B cell (primary cell): ENCODE measurements at regions not wholly inside any gene's neighbourhood (a gene's known extent, or its start where the extent isn't known, plus 50 kb on each side); places are given as distances from the start of the nearest gene placed in this dataset.

Experiments used
- ATAC-seq: fragments of 200-7000 bp; cut with Tn5 transposase; one replicate; pipeline ENCODE4 v1.10.0; 2021; ENCODE audit warnings: low read depth, mild to moderate bottlenecking, moderate number of reproducible peaks, moderate library complexity
- CTCF ChIA-PET: fragments of 350-600 bp; sonication (Branson Sonifier 250); formaldehyde crosslinking; loops from one replicate; lab custom pipeline; 2021; ENCODE audit warnings: antibody characterized with exemption, inconsistent platforms; lab: Charles Lee
- POLR2A ChIA-PET: fragments of 350-600 bp; sonication (Branson Sonifier 250); formaldehyde crosslinking; loops from one replicate; lab custom pipeline; 2021; ENCODE audit warnings: antibody characterized with exemption; lab: Charles Lee
- DNase-seq: peaks from one replicate; pipeline ENCODE4 v3.0.0; 2013
- H2AFZ ChIP-seq: 2 replicates; pipeline ENCODE4 v1.6.1; 2012; ENCODE audit warnings: mild to moderate bottlenecking, low read depth, low read length; ENCODE audit not compliant: insufficient read depth, poor library complexity, severe bottlenecking
- H3K27ac ChIP-seq, 2 donors: 1 replicate in 1 of 2; 2 replicates in 1 of 2; pipeline ENCODE4 v1.5.1; 2012 to 2013; ENCODE audit warnings: low read length in 2 of 2, mild to moderate bottlenecking in 2 of 2, moderate library complexity in 1 of 2
- H3K27me3 ChIP-seq, 4 experiments: fragments of 200-600 bp in 1 of 4; sonication (generic) in 1 of 4; replicated peaks in 1 of 4; 1 replicate in 2 of 4; 2 replicates in 2 of 4; pipeline versions ENCODE4 v1.6.1 to v1.7.0; 2013 to 2016; ENCODE audit warnings: low read length in 3 of 4, mild to moderate bottlenecking in 2 of 4, mixed read lengths in 1 of 4, moderate library complexity in 1 of 4; ENCODE audit not compliant: insufficient read depth in 4 of 4, control insufficient read depth in 3 of 4; ENCODE audit errors: control extremely low read depth in 1 of 4
- H3K36me3 ChIP-seq, 2 experiments: replicated peaks in 1 of 2; 1 replicate in 1 of 2; 2 replicates in 1 of 2; pipeline versions ENCODE4 v1.6.1 to v1.7.1; 2013; ENCODE audit warnings: low read length in 1 of 2; ENCODE audit not compliant: insufficient read depth in 2 of 2, control insufficient read depth in 1 of 2; ENCODE audit errors: control extremely low read depth in 1 of 2, extremely low read depth in 1 of 2
- H3K4me1 ChIP-seq, 2 donors: fragments of 200-600 bp in 1 of 2; sonication (generic) in 1 of 2; 1 replicate in 1 of 2; 2 replicates in 1 of 2; pipeline versions ENCODE4 v1.5.1 to v1.6.1; 2013 to 2017; ENCODE audit warnings: low read length in 2 of 2; ENCODE audit not compliant: control insufficient read depth in 2 of 2, insufficient read depth in 2 of 2
- H3K4me2 ChIP-seq: replicated peaks from 2 replicates; pipeline ENCODE3; 2012; ENCODE audit warnings: mild to moderate bottlenecking, low read depth, low read length; ENCODE audit not compliant: poor library complexity, severe bottlenecking
- H3K4me3 ChIP-seq, 5 experiments: fragments of 200-600 bp in 1 of 5; sonication (generic) in 1 of 5; 1 replicate in 3 of 5; 2 replicates in 2 of 5; pipeline versions ENCODE4 v1.5.1 to v1.7.0; 2011 to 2016; ENCODE audit warnings: low read length in 4 of 5, mild to moderate bottlenecking in 4 of 5, low read depth in 2 of 5, control low read depth in 1 of 5, moderate library complexity in 1 of 5; ENCODE audit not compliant: insufficient read depth in 1 of 5; ENCODE audit errors: control extremely low read depth in 1 of 5, extremely low read depth in 1 of 5
- H3K79me2 ChIP-seq: fragments of 200-600 bp; sonication (generic); one replicate; pipeline ENCODE4 v1.6.0; 2016; ENCODE audit warnings: low read length; ENCODE audit not compliant: control insufficient read depth, insufficient read depth
- H3K9ac ChIP-seq: fragments of 200-600 bp; sonication (generic); 2 replicates; pipeline ENCODE4 v1.6.1; 2017; ENCODE audit warnings: mild to moderate bottlenecking, low read length, moderate library complexity
- H3K9me3 ChIP-seq, 3 donors: one replicate each; pipeline versions ENCODE4 v1.6.1 to v1.7.1; 2013; ENCODE audit warnings: low read length in 2 of 3; ENCODE audit not compliant: control insufficient read depth in 2 of 3, insufficient read depth in 1 of 3; ENCODE audit errors: control extremely low read depth in 1 of 3
- H4K20me1 ChIP-seq: 2 replicates; pipeline ENCODE4 v1.6.0; 2012; ENCODE audit warnings: mild to moderate bottlenecking, low read length; ENCODE audit not compliant: insufficient read depth, control insufficient read depth, poor library complexity, severe bottlenecking
- H3K27ac Mint-ChIP-seq: one replicate; pipeline ENCODE4 v1.8.0; 2021; ENCODE audit warnings: mixed read lengths
- H3K27me3 Mint-ChIP-seq: one replicate; pipeline ENCODE4 v1.8.0; 2021; ENCODE audit warnings: mixed read lengths
- H3K4me1 Mint-ChIP-seq: one replicate; pipeline ENCODE4 v1.8.0; 2021; ENCODE audit warnings: mixed read lengths
- H3K4me3 Mint-ChIP-seq: one replicate; pipeline ENCODE4 v1.8.0; 2021; ENCODE audit warnings: mixed read lengths
- H3K9me3 Mint-ChIP-seq: one replicate; pipeline ENCODE4 v1.8.0; 2022; ENCODE audit warnings: mixed read lengths; ENCODE audit not compliant: insufficient read depth
- EZH2 ChIP-seq: IDR thresholded peaks from 2 replicates; pipeline ENCODE4 v1.6.1; 2012; ENCODE audit warnings: borderline replicate concordance, low read depth, mild to moderate bottlenecking, moderate library complexity, low read length; ENCODE audit not compliant: insufficient read depth, poor library complexity, severe bottlenecking
- WGBS: methylation state at CpG from one replicate; pipeline ENCODE4 v1.1.5; 2013; ENCODE audit warnings: missing lambda C conversion rate; ENCODE audit not compliant: insufficient coverage; 5-methylcytosine and 5-hydroxymethylcytosine counted together
- intact Hi-C: fragments of 100-400 bp; cut with micrococcal nuclease; formaldehyde crosslinking; loops from one replicate; pipeline ENCODE4 v1.10.0; 2022
- TF ChIP-seq, protein P1 (sequence below): fragments of 200-600 bp; IDR thresholded peaks from one replicate; pipeline ENCODE4 v1.8.0; 2022; ENCODE audit warnings: antibody characterized with exemption, mild to moderate bottlenecking

DNA sequence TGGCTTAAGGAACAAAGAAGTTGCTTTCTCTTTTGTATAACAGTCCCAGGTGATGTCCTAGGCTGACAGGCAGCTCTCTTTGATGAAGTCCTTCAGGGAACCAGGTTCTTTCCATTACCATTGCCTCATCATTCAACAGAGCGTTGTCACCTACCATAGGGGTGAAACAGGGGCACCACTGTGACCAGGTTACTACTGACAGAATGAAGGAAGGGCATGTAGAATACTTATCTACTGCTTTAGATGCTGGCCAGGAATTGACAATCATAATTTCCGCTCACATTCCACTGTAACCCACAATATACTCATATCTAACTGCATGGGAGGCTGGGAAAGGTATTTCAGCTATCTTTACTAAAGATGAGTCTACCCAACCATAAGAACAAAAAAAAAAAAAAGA lies 148.0 kb upstream of the FNDC3A start:
- Histone ChIP-seq H3K4me2 (no peak overlapping the region), H3K4me3 (no peak overlapping the region), H3K79me2 (no peaks in the 10 kb centered on the region), H2AFZ (no peak overlapping the region), H3K9me3 (peaks cover 2 to 19% (median 8%) of the 10 kb centered on the region in 3 donors), H3K36me3 (no peaks in the 10 kb centered on the region), H3K27ac (no peak overlapping the region), H3K9ac (no peak overlapping the region), H3K27me3 (peaks cover 0 to 16% (median 0%) of the 10 kb centered on the region in 4 experiments), H3K4me1 (peaks cover 12 to 16% of the 10 kb centered on the region in 2 donors), H4K20me1 (no peaks in the 10 kb centered on the region)
- H3K27me3 Mint-ChIP-seq: no peaks in the 10 kb centered on the region
- ATAC-seq (no peak), DNase-seq (no peak)
- intact Hi-C loops: no loop called here
- H3K27ac Mint-ChIP-seq: no peak overlapping the region
- ChIA-PET CTCF (no interaction called here), POLR2A (no interaction called here)
- H3K9me3 Mint-ChIP-seq: peaks cover 10% of the 10 kb centered on the region
- H3K4me3 Mint-ChIP-seq: no peak overlapping the region
- WGBS: no CpG with 5 or more reads among the region's 2 CpGs
- H3K4me1 Mint-ChIP-seq: peaks cover 15% of the 10 kb centered on the region
- TF ChIP-seq, protein P1, sequence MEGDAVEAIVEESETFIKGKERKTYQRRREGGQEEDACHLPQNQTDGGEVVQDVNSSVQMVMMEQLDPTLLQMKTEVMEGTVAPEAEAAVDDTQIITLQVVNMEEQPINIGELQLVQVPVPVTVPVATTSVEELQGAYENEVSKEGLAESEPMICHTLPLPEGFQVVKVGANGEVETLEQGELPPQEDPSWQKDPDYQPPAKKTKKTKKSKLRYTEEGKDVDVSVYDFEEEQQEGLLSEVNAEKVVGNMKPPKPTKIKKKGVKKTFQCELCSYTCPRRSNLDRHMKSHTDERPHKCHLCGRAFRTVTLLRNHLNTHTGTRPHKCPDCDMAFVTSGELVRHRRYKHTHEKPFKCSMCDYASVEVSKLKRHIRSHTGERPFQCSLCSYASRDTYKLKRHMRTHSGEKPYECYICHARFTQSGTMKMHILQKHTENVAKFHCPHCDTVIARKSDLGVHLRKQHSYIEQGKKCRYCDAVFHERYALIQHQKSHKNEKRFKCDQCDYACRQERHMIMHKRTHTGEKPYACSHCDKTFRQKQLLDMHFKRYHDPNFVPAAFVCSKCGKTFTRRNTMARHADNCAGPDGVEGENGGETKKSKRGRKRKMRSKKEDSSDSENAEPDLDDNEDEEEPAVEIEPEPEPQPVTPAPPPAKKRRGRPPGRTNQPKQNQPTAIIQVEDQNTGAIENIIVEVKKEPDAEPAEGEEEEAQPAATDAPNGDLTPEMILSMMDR: no peak
- no peak for TF ChIP-seq EZH2

DNA sequence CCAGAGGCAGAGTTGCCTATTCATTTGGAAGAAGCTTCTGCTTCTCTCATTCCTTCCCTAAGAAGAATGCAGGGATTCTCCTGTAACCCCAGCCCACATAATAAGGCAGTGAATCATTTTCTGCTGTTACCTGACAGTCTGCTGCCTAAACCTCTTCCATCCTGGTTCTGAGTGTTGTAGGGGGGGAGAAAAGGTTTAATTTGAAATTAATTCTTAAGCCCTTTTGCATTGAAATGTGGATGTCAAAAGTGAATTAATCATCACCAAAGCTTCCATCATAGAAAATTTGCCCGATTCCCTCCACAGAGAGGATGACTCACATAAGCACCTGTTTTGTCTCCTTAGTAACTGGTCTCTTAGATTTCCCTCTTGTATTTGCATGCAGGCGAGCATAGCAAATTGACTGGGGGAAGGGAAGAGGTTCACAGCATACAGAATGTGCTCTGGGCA lies 146.7 kb upstream of the FNDC3A start:
- H3K4me3 Mint-ChIP-seq: peak overlapping the region; percentile 54
- no peak overlapping the region for H3K4me3 ChIP-seq
- H4K20me1 ChIP-seq: no peaks in the 10 kb centered on the region
- H3K79me2 ChIP-seq: no peaks in the 10 kb centered on the region
- ATAC-seq (peak; percentile 56), DNase-seq (peak; percentile 18)
- TF ChIP-seq EZH2: no peak
- TF ChIP-seq, protein P1: no peak
- H3K4me2 ChIP-seq: peak overlapping the region; percentile 17
- CTCF ChIA-PET: no interaction called here
- H3K27ac ChIP-seq: no peak overlapping the region
- H3K27ac Mint-ChIP-seq: no peak overlapping the region
- H3K9me3 ChIP-seq: peaks cover 4 to 19% (median 8%) of the 10 kb centered on the region in 3 donors
- peaks cover 11% of the 10 kb centered on the region for H3K9me3 Mint-ChIP-seq
- no peaks in the 10 kb centered on the region for H3K27me3 Mint-ChIP-seq
- H3K27me3 ChIP-seq: peaks cover 0 to 16% (median 0%) of the 10 kb centered on the region in 4 experiments
- H3K36me3 ChIP-seq: no peaks in the 10 kb centered on the region
- WGBS: no CpG with 5 or more reads among the region's 2 CpGs
- H3K4me1 Mint-ChIP-seq: peaks cover 15% of the 10 kb centered on the region
- H3K9ac ChIP-seq: no peak overlapping the region
- POLR2A ChIA-PET: no interaction called here
- H2AFZ ChIP-seq: no peak overlapping the region
- peaks cover 12 to 16% of the 10 kb centered on the region in 2 donors for H3K4me1 ChIP-seq
- intact Hi-C loops: no loop called here
